Fibroblast of upper back skin (primary cell): ENCODE measurements at regions not wholly inside any gene's neighbourhood (a gene's known extent, or its start where the extent isn't known, plus 50 kb on each side); places are given as distances from the start of the nearest gene placed in this dataset.
"Not testable (repeated sequence)": the region's sequence is repeated elsewhere in the genome, so short reads cannot be mapped to it uniquely, and the experiment has no call there.

Source experiments
- DNase-seq: peaks from one replicate; pipeline ENCODE4 v3.0.0-alpha.2; 2013

DNA sequence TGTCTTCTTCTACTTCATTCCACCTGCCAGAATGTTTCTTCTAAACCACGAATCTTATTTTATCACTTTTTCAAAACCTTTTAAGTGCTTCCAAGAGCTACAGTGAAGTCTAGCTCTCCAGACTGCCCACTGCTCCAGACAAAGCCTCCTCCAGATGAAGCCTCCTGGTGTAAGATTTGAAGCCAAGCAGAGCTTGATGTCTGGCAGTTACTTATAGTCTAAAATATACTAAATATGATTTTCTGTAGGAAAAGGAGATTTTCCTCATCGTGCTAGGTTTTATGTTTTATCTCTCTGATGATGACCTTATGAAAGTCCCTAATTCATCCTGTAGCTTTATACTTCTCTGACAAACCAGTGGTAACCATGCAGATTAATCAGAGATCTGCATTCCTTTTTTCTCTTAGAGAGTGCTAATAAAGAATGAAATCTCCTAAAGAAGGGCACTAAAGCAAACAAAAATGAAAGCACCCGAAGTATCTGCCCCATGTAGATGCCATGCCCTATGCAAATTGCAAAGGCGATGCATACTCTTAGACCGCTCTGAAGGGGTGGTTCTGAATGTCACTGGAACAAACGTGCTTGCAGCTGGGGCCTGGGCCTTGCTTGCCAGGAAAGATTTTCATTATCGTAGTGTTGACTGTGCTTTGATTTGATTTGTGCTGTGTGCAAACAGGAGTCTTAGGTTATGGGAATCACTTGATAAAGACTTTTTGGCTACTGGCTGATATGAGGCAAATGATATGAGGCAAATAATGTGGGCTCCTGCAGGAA is 314.2 kb downstream of the PID1 start:
- DNase-seq = no peak

DNA sequence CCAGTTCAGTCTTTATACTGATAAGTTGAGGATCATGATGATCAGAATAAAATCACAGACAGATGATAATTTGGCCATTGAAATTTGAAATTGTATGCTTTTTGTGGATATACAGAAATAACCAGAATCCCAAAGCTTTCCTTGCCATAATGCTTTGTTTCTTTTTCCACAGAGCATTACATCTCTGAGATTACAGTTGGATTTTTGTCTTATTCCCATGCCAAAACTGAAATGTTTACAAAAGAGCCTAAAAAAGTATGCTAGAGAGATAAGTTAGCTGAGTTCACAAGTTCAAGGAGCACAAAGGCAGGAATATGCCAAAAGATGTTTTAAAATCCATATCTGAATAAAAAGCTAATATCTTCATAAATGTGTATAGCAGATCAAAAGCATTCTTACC is 321.3 kb downstream of the PID1 start:
- DNase-seq = no peak

DNA sequence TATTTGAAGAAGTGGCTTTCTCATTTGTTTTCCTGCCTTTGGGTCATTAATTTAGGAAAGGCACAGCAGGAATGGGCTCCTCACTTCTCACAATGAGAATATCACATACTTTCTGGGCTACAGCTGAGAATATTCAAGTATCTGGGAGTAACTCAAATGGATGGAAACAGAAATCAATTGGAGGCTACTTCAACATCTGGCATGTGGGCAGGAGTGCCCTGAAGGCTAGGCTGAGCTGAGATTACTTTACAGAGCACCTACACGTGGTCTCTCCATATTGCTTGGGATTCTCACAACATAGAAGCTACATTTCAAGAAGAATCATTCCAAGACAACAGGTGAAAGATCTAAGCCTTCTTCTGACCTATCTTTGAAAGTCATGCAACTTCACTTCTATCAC is 325.4 kb downstream of the PID1 start:
- no peak for DNase-seq

DNA sequence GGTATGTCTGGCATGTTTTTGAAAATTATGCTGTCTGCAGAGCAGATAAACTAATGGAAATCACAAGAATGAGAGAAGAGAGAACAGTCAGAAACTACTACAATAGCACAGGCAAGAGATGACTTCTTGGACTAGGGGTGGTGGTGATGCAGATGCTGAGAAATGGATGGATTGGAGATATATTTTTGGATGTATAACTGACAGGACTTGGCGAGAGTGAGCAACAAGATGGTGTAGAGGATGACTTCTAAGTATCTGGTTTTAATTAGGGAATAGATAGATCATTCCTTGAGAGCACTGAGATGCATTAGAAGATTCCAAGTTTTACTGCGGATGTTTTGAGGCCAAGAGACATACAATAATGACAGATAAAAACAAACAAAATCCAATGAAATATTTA is 328.2 kb downstream of the PID1 start:
- DNase-seq = no peak

DNA sequence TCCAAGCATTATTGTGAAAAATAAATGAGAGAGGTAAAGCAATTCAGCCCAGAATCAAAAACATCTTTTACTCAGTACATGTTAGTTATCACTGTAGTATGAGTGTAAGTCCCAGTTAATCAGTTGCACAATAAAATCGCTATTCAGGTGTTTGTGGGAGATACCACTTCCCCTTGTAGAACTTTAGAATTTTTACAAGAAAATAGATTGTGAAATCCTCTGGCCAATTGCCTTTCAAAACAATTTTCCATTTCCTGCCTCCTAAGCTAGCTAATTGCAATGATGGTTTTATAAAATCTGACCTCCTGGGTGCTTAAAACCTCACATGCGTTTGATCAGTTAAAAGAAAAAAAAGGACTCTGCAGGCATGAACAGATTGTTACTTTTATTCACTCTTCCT is 332.5 kb downstream of the PID1 start:
- DNase-seq = peak; percentile 44

DNA sequence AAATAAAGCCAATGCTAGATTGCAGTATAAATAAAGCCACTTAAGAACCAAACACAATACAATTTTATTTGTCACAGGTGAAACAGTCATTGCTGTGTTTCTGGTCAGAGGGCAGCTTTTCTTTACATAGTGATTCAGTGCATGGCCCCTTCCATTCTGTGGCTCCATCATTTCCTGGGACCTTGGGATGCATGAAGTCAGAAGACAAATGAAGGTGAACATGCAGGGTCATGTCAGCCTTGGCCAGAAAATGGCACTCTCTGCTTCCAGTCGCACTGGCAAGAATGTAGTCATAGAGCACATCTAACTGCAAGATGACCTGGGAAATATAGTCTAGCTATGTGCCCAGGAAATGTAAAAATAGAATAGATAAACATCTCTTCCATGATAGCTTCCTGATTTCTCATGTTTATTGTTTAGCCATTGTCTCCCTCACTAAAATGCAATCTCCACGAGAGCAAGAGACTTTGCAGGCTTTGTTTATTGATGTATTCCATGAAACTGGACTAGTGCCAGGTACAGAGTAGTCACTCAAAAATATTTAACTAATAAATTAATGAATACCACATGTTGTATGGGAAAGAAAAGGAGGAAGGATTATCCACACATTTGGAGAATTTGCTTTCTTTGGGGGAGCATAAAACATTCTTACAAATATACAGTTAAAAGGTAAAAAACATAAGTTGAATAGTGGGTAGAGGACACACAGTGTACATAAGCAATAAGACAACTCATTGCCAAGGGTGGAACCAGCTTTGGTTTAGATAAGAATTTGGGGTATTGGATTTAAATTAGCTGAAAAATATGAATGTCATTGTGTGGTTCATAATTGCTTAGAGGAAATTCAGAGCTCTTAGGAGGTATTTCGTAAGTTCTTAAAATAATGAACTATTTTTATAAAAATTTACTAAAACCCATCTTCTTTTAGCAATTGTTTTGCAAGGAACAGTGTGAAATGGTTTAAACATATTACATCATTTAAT is 343.8 kb downstream of the PID1 start:
- DNase-seq = peak; percentile 21

DNA sequence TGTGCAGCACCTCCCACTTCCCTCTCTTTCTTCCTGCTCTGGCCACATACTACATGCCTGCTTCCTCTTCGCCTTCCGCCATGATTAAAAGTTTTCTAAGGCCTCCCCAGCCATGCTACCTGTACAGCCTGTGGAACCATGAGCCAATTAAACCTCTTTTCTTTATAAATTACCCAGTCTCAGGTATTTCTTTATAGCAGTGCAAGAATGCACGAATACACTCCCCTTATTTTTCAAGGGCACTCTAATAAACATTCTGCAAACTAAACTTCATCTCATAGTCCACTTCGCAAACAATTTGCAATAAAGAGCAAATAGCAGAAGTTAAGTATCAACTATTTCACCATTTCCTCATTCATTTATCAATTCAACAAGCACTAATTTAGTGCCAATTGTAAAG is 351.3 kb downstream of the PID1 start:
- no peak for DNase-seq

DNA sequence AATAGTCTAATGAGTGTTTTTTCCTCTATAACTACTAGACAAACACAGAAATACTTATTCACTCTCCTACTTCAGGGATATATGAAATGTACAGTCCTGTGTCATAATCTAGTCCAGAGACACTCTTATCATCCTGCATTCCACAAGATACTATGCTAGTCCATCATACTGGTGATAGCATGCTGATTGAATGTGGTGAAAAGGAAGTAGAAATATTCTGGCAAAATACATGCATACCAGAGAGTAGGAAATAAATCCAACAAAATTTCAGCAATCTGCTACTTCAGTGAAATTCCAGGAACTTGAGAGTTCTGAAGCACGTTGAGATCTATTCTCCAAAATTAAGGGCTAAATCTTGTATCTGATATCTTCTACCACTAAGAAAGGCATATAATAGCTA is 353.9 kb downstream of the PID1 start:
- peak; percentile 88 for DNase-seq

DNA sequence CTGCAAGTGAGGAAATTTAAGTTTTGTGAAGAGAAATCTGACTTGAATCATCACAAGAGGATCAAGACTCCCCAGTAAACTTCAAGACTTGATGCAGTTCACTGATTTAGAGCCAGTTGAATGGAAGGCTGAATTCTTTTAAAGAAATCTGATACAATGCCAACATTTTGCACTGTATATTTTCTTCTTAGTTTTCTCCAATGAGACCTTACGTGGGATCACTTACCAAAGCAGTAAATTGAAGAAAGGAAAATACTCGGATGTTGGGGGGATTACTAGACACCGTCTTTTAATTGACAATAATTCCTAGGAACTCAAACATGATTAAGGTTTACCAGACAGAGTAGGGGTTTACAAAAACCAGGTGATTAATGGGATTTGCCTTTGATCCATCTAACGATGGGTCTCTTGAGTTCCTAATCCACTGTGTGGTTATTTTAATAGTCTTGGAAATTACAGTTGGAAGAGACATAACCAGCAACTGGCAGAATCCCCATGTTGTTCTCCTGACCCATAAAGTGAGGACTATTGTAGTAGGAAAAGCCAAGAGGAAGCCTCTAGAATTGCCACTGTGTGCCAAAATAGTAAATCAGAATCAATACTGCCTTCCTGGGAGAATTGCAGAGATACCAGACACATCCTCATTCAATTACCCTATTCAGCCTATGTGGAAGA is 354.5 kb downstream of the PID1 start:
- peak; percentile 25 for DNase-seq

DNA sequence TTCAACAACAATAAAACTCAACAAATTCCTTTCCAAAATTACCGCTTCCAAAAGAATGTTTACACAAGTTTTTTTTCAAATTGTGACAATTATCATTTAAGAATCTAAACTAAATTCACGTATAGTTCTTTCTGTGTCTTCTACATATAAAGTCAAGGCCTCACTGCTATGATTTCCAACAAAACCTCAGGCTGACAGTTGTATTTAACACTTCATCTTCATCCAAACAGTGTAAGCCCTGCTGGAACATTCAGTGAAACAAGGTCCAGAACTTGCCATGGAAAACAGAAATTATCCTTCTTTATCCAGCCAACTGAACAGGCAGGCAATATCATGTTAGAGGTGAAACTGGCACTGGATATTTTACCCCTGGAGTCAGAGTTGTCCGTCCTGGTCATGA is 357.9 kb downstream of the PID1 start:
- no peak for DNase-seq

DNA sequence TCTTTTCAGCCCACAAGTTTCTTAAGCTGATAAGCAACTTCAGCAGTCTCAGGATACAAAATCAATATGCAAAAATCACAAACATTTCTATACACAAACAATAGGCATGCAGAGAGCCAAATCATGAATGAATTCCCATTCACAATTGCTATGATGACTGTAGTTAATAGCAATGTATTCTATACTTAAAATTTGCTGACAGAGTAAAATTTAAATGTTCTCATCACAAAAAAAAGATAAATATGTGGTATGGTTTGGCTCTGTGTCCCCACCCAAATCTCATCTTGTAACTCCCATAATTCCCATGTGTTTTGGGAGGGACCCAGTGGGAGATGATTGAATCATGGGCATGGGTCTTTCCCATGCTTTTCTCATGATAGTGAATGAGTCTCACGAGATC is 360.2 kb downstream of the PID1 start:
- DNase-seq = not testable (repeated sequence)

DNA sequence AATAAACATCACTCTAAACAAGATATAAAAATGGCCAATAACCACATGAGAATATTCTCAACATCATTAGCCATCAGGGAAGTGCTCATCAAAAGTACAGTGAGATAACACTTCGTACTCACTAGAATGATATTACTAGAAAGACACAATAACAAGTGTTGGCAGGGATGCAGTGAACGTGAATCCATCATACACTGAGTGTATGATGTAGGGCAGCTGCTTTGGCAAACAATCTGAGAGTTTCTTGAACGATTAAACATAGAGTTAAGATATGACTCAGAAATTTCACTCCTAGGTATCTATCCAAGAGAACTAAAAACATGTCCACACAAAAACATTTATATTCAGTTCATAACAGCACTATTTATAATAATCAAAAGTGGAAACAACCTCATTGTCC is 368.9 kb downstream of the PID1 start:
- DNase-seq = no peak

DNA sequence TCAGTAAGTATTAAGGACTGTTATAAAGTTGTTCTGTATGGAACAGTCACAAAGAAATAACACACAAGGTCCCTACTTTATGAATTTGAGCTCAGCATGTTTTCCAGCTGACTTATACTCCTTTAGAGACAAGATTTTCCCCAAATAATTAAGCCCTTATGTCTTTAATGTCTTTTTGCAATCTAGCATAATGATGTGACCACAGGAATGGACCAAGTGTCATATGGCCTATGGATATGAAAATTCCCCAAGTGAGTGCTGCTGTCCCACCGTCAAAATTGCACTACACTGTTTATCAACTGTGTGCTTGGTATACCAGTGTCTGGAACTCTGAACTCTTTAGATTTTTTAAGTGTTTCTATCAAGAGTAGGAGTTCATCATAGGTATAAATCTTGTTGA is 369.6 kb downstream of the PID1 start:
- DNase-seq = peak; percentile 26

DNA sequence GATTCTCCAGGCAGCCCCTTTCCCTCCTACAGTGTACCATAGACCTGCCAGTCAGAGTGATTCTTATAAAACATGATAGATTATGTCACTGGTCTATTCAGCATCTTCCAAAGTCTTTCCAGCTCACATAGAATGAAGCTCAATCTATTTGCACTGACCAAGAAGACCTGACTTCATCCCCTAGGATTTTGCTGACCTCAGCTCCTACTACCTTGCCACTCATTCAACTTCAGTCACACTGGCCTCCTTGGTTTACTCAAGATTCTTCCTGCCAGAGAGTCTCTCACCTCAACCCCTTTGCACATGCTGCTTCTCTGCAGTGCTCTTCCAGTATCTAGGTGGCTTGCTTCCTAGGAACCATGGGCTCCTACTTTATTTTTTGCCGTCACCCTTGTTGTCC is 392.9 kb downstream of the PID1 start:
- DNase-seq = no peak

DNA sequence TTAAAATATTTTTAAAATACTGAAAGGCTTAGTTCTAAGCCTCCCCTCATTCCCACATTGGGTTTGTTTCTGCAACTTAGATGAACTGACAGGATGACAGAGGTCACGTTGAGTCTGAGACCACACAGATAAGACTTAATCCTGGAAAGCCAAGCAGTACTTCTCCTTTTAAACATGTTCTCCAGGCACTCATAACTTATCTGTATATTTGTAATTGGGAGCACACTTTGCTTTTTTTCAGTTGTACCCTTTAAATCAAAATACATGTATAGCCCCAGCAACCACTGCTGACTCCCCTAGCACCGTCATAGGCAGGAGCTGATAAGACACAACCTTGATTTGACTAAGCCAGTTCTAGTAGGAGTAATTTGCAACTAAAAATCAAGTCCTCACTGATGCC is 394.8 kb downstream of the PID1 start:
- DNase-seq = no peak

DNA sequence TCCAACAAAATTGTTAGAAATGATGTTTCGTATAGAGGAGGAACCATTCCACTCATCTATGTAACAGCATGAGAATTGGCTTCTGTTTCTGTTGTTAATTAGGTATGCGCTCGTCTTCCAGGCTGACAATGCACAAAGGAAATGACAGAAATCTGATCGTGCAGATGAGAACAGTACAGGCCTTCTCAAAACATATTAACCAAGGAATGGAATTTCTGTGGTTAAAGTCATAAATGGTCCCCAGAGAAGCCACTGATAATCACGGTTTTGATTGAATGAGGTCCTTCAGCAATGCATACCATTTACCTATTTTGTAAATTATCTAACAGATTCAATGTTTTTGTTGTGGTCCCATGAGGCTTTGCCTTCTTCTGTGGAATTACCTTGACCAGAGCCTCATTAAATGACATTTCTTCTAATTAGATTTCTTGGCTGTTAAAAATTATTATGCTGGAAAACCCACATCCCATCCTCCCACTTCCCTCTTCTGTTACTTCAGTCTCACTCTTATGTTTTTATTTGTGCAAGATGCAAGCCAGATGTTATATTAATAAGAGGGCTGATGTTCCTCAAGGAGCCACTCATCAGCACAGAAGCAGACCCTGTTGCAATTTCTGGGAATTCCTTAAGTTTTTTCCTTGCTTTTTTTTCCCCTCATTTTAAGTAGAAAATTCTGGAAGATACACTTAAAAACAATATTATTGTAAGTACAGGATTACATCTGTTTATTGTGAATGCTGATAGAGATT is 395.8 kb downstream of the PID1 start:
- peak; percentile 75 for DNase-seq

DNA sequence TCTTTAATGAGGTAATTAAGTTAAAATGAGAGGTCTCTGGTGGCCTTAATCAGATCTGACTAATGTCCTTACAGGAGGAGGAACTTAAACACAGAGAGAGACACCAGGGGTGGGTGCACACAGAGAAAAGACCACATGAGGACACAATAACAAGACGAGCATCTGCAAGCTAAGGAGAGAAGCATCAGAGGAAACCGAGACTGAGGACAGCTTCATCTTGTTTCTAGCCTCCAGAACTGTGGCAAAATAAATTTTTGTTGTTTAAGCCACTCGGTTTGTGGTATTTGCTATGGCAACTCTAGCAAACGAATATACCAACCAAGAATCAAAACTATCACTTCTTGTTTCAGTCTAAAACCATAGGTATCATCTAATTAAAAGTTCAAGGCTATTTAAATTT is 400.1 kb downstream of the PID1 start:
- DNase-seq = no peak

DNA sequence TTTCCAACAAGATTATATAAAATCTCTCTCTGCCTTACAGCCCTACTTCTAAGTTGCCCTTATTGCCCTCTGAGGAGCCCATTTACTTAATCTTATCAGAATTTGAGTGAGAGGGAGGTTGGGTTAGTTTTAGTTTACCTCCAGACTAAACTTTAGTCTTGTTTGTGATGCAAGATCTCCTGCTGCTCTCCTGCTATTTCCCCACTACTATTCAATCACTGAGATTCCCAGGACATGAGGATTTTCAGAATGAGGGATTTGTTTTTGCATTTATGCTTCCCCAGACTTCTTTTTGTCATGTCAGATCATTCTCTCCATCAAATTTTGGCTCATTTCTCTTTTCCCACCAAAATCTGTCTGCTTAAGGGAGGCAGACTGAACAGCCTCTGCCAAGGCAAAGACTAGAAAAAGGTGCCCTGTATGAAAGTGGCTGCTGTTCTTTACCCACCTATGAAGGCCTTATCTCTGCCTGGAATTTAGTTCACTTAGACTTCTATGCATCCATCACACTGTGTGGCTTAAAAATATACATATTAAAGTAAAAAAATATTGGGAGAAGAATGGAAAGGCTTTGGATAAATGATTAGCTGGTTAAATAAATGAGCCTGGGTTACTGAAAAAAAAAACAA is 401.3 kb downstream of the PID1 start:
- DNase-seq = no peak

DNA sequence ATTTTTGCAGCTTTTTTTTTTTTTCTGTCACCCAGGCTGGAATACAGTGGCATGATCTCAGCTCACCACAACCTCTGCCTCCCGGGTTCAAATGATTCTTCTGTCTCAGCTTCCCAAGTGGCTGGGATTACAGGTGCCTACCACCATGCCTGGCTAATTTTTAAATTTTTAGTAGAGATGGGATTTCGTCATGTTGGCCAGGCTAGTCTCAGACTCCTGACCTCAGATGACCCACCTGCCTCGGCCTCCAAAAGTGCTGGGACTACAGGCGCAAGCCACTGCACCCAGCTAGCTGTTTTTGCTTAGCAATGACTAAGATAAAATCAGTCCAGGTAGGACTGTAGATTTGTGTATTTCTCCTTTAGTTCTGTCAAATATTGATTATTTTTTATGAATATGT is 403.7 kb downstream of the PID1 start:
- no peak for DNase-seq

DNA sequence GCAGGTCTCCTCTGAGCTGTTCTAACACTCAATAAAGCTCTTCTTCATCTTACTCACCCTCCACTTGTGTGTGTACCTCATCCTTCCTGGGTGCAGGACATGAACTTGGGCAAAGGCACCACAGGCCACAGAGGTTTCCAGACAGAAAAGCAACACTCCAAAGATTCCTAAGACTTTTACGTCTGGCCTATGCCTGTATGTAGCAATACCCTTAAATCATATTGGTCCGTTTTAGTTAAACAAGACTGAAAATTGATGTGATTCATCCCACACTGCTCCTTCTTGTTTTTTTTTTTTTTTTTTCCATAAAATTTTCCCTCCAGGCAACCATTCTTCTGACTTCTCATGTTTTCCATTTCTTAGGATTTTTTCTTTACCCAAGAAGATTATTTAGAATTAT is 404.3 kb downstream of the PID1 start:
- peak; percentile 11 for DNase-seq

DNA sequence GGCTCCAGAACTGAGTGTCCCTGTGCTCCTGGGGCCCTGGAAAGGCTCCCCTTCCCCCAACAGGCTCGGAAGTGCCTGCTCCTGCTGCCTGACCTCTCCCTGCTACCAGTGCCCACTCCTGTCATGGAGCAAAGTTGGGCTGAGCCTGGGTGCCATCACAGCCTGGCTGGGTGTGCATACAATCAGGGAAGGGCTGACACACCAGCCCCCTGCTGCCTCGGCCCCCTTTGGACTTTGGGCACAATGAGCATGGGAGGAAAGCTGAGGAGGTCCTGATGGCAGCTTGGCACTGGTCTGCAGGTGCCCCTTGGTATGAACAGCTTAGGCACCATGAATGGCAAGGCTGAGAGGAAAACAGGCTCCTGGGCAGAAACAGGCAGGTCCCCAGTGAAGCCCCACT is 405.0 kb downstream of the PID1 start:
- no peak for DNase-seq

DNA sequence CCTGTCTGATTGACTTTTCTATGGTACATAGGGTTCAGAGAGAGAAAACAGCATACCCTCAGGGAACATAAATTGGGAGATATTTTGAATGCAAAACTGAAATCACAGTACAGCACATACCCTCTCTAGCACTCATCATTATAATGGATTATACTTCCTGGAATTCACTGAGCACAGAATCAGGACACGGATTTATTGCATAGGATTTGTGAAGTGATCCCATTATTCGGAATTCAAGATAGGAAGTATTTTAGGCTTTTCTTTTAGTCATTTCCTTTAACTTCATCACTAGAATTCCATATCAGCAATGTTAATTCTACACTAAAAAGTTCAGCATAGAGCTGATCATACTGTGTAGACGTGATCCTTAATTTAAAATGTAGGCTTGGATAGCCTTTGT is 407.0 kb downstream of the PID1 start:
- DNase-seq = no peak
